Cardiac septum (tissue), 1 donor: ENCODE measurements at regions not wholly inside any gene's neighbourhood (a gene's known extent, or its start where the extent isn't known, plus 50 kb on each side); places are given as distances from the start of the nearest gene placed in this dataset.

ENCODE experiments used
- DNase-seq: peaks from one replicate; pipeline ENCODE4 v3.0.0-alpha.2; 2020; ENCODE audit warnings: low spot score
- intact Hi-C: fragments of 100-400 bp; cut with DNase I; formaldehyde crosslinking; loops from one replicate; pipeline ENCODE4 v1.14.0; 2022
- donor health status: DM: no; HTN: no; CAD: no.

- intact Hi-C loops: no loop called here
- no peak for DNase-seq
Observed at GRCh38 chr4:108529984-108530905, 90.1 kb upstream of the RPL34 start.

- no peak for DNase-seq
- intact Hi-C loops: no loop called here
Observed at GRCh38 chr4:108529102-108529501, 91.3 kb upstream of the RPL34 start.

- intact Hi-C loops: no loop called here
- DNase-seq: no peak
Observed at GRCh38 chr4:108527723-108528122, 92.7 kb upstream of the RPL34 start.

- no peak for DNase-seq
- intact Hi-C loops: no loop called here
Observed at GRCh38 chr4:108520807-108521206, 99.6 kb upstream of the RPL34 start.

GRCh38 chr4:108519911-108520601, 100.3 kb upstream of the RPL34 start:
- DNase-seq: no peak
- intact Hi-C loops: loop anchor here (10.0 kb wide), 1 partner anchor 345 kb away; no protein-coding TSS in a partner anchor

GRCh38 chr4:108519208-108519833, 101.1 kb upstream of the RPL34 start:
- DNase-seq: no peak

GRCh38 chr4:108512615-108513505, 107.5 kb upstream of the RPL34 start:
- intact Hi-C loops: loop anchor here (5.0 to 10.0 kb wide), 2 partner anchors 338 to 456 kb away; no protein-coding TSS in a partner anchor
- DNase-seq: no peak

More at GRCh38 chr4:108519208-108519833, 101.1 kb upstream of the RPL34 start:
- intact Hi-C loops: loop anchor here (10.0 kb wide), 1 partner anchor 345 kb away; no protein-coding TSS in a partner anchor

- intact Hi-C loops: loop anchor here (5.0 to 10.0 kb wide), 2 partner anchors 337 to 454 kb away; no protein-coding TSS in a partner anchor
- no peak for DNase-seq
Observed at GRCh38 chr4:108511618-108512017, 108.8 kb upstream of the RPL34 start.

- intact Hi-C loops: no loop called here
Observed at GRCh38 chr4:108502356-108502755, 118.0 kb upstream of the RPL34 start.

GRCh38 chr4:108498925-108499324, 121.5 kb upstream of the RPL34 start:
- DNase-seq: no peak
- intact Hi-C loops: no loop called here

More at GRCh38 chr4:108502356-108502755, 118.0 kb upstream of the RPL34 start:
- no peak for DNase-seq

- no peak for DNase-seq
- intact Hi-C loops: no loop called here
Observed at GRCh38 chr4:108493596-108493931, 126.8 kb upstream of the RPL34 start.

GRCh38 chr4:108492816-108493595, 127.4 kb upstream of the RPL34 start:
- intact Hi-C loops: no loop called here
- no peak for DNase-seq

- intact Hi-C loops: no loop called here
- DNase-seq: no peak
Observed at GRCh38 chr4:108488865-108489264, 131.5 kb upstream of the RPL34 start.

GRCh38 chr4:108486046-108486445, 134.3 kb upstream of the RPL34 start:
- DNase-seq: no peak
- intact Hi-C loops: no loop called here

- DNase-seq: no peak
- intact Hi-C loops: no loop called here
Observed at GRCh38 chr4:108484187-108484586, 136.2 kb upstream of the RPL34 start.

GRCh38 chr4:108483650-108484049, 136.7 kb upstream of the RPL34 start:
- DNase-seq: no peak
- intact Hi-C loops: no loop called here

GRCh38 chr4:108483079-108483478, 137.3 kb upstream of the RPL34 start:
- DNase-seq: no peak
- intact Hi-C loops: no loop called here

GRCh38 chr4:108480881-108481280, 139.5 kb upstream of the RPL34 start:
- no peak for DNase-seq
- intact Hi-C loops: no loop called here
